ENCODE measurements at regions not wholly inside any gene's neighbourhood (a gene's known extent, or its start where the extent isn't known, plus 50 kb on each side); places are given as distances from the start of the nearest gene placed in this dataset.

- Histone ChIP-seq H3K18ac (ENCODE audit: insufficient read length, low read depth, low read length) (no peak overlapping the region), H3K23me2 (ENCODE audit: insufficient read length, low read depth, low read length, poor library complexity, severe bottlenecking) (no peaks in the 10 kb centered on the region), H3K23ac (ENCODE audit: insufficient read length, low read depth, low read length) (no peak overlapping the region), H2BK15ac (ENCODE audit: low read depth, low read length) (no peak overlapping the region), H3T11ph (ENCODE audit: low read length) (no peak overlapping the region), H4K5ac (ENCODE audit: insufficient read length, low read depth, low read length) (no peak overlapping the region), H4K20me1 (ENCODE audit: control insufficient read depth, insufficient read depth, insufficient read length) (no peaks in the 10 kb centered on the region), H3K56ac (ENCODE audit: insufficient read length, low read depth, low read length) (no peak overlapping the region), H2BK120ac (ENCODE audit: low read depth, low read length, poor library complexity, severe bottlenecking) (no peak overlapping the region), H3K9me3 (ENCODE audit: control insufficient read depth, low read depth, low read length) (no peaks in the 10 kb centered on the region), H3K4me1 (ENCODE audit: insufficient read depth, low read length) (no peaks in the 10 kb centered on the region), H2BK20ac (ENCODE audit: low read depth, low read length, poor library complexity, severe bottlenecking) (no peak overlapping the region), H2BK12ac (ENCODE audit: insufficient read length, low read depth, low read length) (no peak overlapping the region), H3K4ac (ENCODE audit: low read depth, low read length) (no peak overlapping the region), H4K8ac (replicated peaks; ENCODE audit: insufficient read length, low read depth, low read length) (no peak overlapping the region), H3K9ac (ENCODE audit: extremely low read depth, insufficient read length, low read length) (no peak overlapping the region), H4K91ac (ENCODE audit: insufficient read length, low read depth, low read length) (no peak overlapping the region), H2AFZ (ENCODE audit: low read length) (no peak overlapping the region), H3K14ac (ENCODE audit: insufficient read depth, low read length) (no peak overlapping the region), H3K4me2 (ENCODE audit: insufficient read depth, insufficient read length, low read length) (no peak overlapping the region), H3K79me2 (ENCODE audit: insufficient read depth, low read length) (no peaks in the 10 kb centered on the region), H3K27me3 (ENCODE audit: insufficient read depth, low read length) (no peaks in the 10 kb centered on the region), H2BK5ac (ENCODE audit: insufficient read length, low read length) (no peak overlapping the region), H3K79me1 (ENCODE audit: insufficient read depth, low read depth, low read length, poor library complexity, severe bottlenecking) (no peaks in the 10 kb centered on the region), H3K27ac (ENCODE audit: insufficient read length, low read depth, low read length) (no peak overlapping the region), H2AK5ac (ENCODE audit: insufficient read length, low read length) (no peak overlapping the region)
- WGBS (ENCODE audit: extremely low coverage, insufficient read length, low lambda C conversion rate): no CpG with 5 or more reads among the region's 2 CpGs
- Mint-ChIP-seq H3K9me3 (no peaks in the 10 kb centered on the region), H3K27ac (no peak overlapping the region), H3K4me3 (no peak overlapping the region), H3K27me3 (ENCODE audit: low read depth) (no peaks in the 10 kb centered on the region), H3K36me3 (ENCODE audit: insufficient read depth in 1 of 3, low read depth in 3 of 3) (no peaks in the 10 kb centered on the region), H3K4me1 (no peaks in the 10 kb centered on the region)
- TF ChIP-seq CTCF (conservative IDR thresholded peaks at IDR 0.05): no peak
- DNase-seq: no peak
Measured at GRCh38 chr5:99453196-99453595, 524.4 kb upstream of the CHD1 start.
